ENCODE measurements at regions not wholly inside any gene's neighbourhood (a gene's known extent, or its start where the extent isn't known, plus 50 kb on each side); places are given as distances from the start of the nearest gene placed in this dataset.

- Histone ChIP-seq H3K9me3 (no peaks in the 10 kb centered on the region), H3K4me1 (no peaks in the 10 kb centered on the region), H3K4me3 (no peak overlapping the region), H3K4me2 (no peak overlapping the region), H3K27ac (no peak overlapping the region)
- DNase-seq (ENCODE audit: low read depth in 1 of 2, low spot score in 1 of 2): no peak
- TF ChIP-seq MAFK (IDR thresholded peaks at IDR 0.05; ENCODE audit: partially characterized antibody) (no peak), MYC (IDR thresholded peaks at IDR 0.05; ENCODE audit: borderline replicate concordance, low read length) (no peak), RAD21 (conservative IDR thresholded peaks at IDR 0.05 in 1 of 2, IDR thresholded peaks at IDR 0.05 in 1 of 2) (no peak), HDAC2 (IDR thresholded peaks at IDR 0.05) (no peak), CHD2 (IDR thresholded peaks at IDR 0.05; ENCODE audit: low read length, partially characterized antibody) (no peak), FOSL2 (IDR thresholded peaks at IDR 0.05) (no peak), FOSL2 (CRISPR knock-in tag; IDR thresholded peaks at IDR 0.05) (no peak), RNF2 (IDR thresholded peaks at IDR 0.05; ENCODE audit: borderline replicate concordance, low read depth) (no peak), HES2 (IDR thresholded peaks at IDR 0.05) (no peak), REST (IDR thresholded peaks at IDR 0.05) (no peak), FOSB (CRISPR knock-in tag; IDR thresholded peaks at IDR 0.05) (no peak), POLR2AphosphoS2 (conservative IDR thresholded peaks at IDR 0.05; ENCODE audit: low read length) (no peak), JUNB (IDR thresholded peaks at IDR 0.05) (no peak), HOXB5 (CRISPR knock-in tag; IDR thresholded peaks at IDR 0.05) (no peak), GATA3 (IDR thresholded peaks at IDR 0.05; ENCODE audit: borderline replicate concordance) (no peak), ESRRA (IDR thresholded peaks at IDR 0.05; ENCODE audit: borderline replicate concordance, low read length) (no peak), HOXB13 (CRISPR knock-in tag; IDR thresholded peaks at IDR 0.05; ENCODE audit: low read depth) (no peak), SREBF2 (IDR thresholded peaks at IDR 0.05) (no peak), CHD4 (IDR thresholded peaks at IDR 0.05; ENCODE audit: borderline replicate concordance) (no peak)
- ChIA-PET CTCF (no interaction called here), POLR2A (no interaction called here)
- FAIRE-seq: no peak
- WGBS (ENCODE audit: missing lambda C conversion rate): 21% methylated on average over 3 of the region's 3 CpGs
- ATAC-seq: no peak
Observed at GRCh38 chr4:170202721-170203120, 113.0 kb upstream of the AADAT start.

GRCh38 chr4:170198747-170199146 is 109.0 kb upstream of the AADAT start:
- DNase-seq (ENCODE audit: low read depth in 1 of 2, low spot score in 1 of 2): no peak
- Histone ChIP-seq H3K4me3 (no peak overlapping the region), H3K4me1 (no peaks in the 10 kb centered on the region), H3K4me2 (no peak overlapping the region), H3K9me3 (no peaks in the 10 kb centered on the region), H3K27ac (no peak overlapping the region)
- CTCF ChIA-PET: interaction anchor here (0.7 to 1.3 kb wide), 2 partner anchors 9 to 683 kb away, joined by 5 to 7 read pairs; no protein-coding TSS in a partner anchor
- ATAC-seq: no peak
- no peak for FAIRE-seq
- 3% methylated on average over 1 of the region's 1 CpG for WGBS (ENCODE audit: missing lambda C conversion rate)
- POLR2A ChIA-PET: no interaction called here
- TF ChIP-seq HOXB13 (CRISPR knock-in tag; IDR thresholded peaks at IDR 0.05; ENCODE audit: low read depth) (no peak), FOSL2 (IDR thresholded peaks at IDR 0.05) (no peak), FOSL2 (CRISPR knock-in tag; IDR thresholded peaks at IDR 0.05) (no peak), ZFP36 (IDR thresholded peaks at IDR 0.05; ENCODE audit: borderline replicate concordance, partially characterized antibody) (no peak), E2F6 (IDR thresholded peaks at IDR 0.05; ENCODE audit: borderline replicate concordance, low read depth) (no peak), ZNF302 (CRISPR knock-in tag; IDR thresholded peaks at IDR 0.05) (no peak), RFX5 (IDR thresholded peaks at IDR 0.05) (no peak), EHMT2 (IDR thresholded peaks at IDR 0.05; ENCODE audit: low read depth) (no peak), MAFK (IDR thresholded peaks at IDR 0.05; ENCODE audit: partially characterized antibody) (no peak), SMC3 (IDR thresholded peaks at IDR 0.05) (no peak), JUNB (IDR thresholded peaks at IDR 0.05) (no peak), PBX3 (IDR thresholded peaks at IDR 0.05) (no peak), ATOH8 (CRISPR knock-in tag; IDR thresholded peaks at IDR 0.05; ENCODE audit: low read depth) (no peak), GATA3 (IDR thresholded peaks at IDR 0.05; ENCODE audit: borderline replicate concordance) (no peak), TP53 (CRISPR knock-in tag; IDR thresholded peaks at IDR 0.05) (no peak), ZC3H11A (IDR thresholded peaks at IDR 0.05) (no peak), EP300 (IDR thresholded peaks at IDR 0.05) (no peak), KDM5A (IDR thresholded peaks at IDR 0.05) (no peak), NR3C1 (IDR thresholded peaks at IDR 0.05) (no peak), JUN (IDR thresholded peaks at IDR 0.05) (no peak), CEBPB (IDR thresholded peaks at IDR 0.05) (no peak)

All from A549 (cell line).